Myocyte (in vitro differentiated cells): ENCODE measurements at regions not wholly inside any gene's neighbourhood (a gene's known extent, or its start where the extent isn't known, plus 50 kb on each side); places are given as distances from the start of the nearest gene placed in this dataset.
A peak's percentile ranks its signal among the peaks of the same experiment; 100 is the strongest.

ENCODE experiments used
- DNase-seq: peaks from one replicate; pipeline ENCODE4 v3.0.0-alpha.2; 2012; ENCODE audit warnings: low read depth

- no peak for DNase-seq
Measured at GRCh38 chr12:90404071-90404470, 550.9 kb downstream of the CCER1 start.

DNA sequence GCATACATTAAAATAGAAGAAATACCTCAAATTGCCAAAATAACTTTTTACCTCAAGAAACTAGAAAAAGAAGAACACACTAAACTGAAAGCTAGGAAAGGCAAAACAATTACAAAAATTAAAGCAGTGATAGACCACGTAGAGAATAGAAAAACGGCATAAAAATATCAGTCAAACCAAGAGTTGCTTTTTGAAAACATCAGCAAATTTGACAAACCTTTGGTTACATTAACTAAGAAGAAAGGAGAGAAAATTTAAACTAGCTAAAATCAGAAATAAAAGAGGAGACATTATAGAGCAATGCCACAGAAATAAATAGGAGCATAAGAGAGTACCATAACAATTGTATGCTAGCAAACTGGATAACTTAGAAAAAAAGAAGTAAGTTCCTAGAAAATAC, 553.8 kb downstream of the CCER1 start:
- DNase-seq, result no peak

GRCh38 chr12:90399357-90399756, 555.6 kb downstream of the CCER1 start:
- no peak for DNase-seq

GRCh38 chr12:90398285-90398836, 556.6 kb downstream of the CCER1 start:
- DNase-seq, result no peak

DNA sequence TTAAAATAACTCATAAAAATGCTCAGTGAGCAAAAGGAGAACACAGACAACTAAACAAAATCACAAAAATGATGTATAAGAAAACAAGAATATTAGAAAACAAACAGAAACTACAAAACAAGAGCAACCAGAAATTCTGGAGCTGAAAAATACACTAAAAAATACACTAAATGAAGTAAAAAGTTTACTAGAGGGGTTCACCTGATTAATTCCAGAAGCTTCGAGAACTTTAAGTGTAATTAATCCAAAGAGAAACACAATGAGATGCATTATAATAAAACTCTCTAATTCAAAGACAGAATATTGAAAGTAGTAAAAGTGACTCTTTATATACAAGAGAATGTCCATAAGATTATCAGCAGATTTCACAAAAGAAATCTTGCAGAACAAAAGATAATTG, 558.4 kb downstream of the CCER1 start:
- no peak for DNase-seq

DNA sequence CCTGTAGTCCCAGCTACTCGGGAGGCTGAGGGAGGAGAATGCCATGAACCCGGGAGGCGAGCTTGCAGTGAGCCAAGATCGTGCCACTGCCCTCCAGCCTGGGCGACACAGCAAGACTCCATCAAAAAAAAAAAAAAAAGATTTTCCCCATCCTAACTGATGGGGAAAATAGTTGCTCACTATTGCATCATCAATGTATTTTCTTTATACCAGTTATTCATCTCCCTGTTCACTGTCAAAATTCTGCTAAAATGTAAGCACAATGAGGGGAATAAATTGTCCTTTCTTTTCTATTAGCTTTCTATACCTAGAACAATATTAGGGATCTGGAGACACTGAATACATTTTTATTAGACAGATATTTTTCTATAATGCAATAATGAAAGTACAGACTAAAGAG, 561.3 kb downstream of the CCER1 start:
- DNase-seq, result no peak

- DNase-seq, result no peak
Measured at GRCh38 chr12:90393089-90393488, 561.9 kb downstream of the CCER1 start.

DNA sequence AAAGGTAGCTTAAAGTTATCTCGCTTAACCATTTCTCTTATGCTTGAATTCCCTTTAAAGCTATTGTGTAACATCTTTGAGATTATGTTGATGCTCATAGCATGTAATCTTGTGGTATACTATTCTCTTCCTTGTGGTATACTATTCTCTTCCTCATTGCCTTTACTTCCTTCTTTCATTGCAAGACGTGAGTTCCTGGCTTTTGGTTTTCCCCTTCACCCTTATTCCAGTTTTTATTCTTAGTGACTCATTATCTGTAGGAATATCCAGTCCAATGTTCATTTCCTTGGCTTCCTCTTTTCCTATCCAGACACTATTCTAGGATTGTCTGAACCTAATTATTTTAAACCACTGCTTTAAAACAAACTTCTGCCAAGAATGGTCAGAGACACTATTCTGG, 564.0 kb downstream of the CCER1 start:
- no peak for DNase-seq

- peak; percentile 13 for DNase-seq
Measured at GRCh38 chr12:90368081-90368480, 586.9 kb downstream of the CCER1 start.

DNA sequence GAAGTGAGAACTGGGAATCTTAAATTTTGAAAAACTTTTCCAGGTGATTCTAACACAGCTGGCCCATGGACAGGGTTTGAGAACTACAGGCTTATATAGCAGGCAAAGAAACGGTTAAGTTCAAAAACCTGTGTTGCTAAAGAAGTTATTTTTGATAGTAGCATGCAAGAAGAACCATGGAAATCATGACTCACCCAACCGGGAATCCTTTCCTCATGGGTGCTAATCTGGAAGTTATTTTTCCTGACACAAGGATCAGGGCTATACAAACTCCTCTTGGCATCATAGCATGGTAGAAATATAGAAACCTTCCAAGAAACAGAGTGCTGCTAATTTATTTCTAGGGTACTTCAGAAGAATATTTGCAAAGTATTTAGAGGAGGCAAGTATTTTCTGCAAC, 588.7 kb downstream of the CCER1 start:
- peak; percentile 73 for DNase-seq

GRCh38 chr12:90360300-90360699, 594.7 kb downstream of the CCER1 start:
- DNase-seq, result no peak

DNA sequence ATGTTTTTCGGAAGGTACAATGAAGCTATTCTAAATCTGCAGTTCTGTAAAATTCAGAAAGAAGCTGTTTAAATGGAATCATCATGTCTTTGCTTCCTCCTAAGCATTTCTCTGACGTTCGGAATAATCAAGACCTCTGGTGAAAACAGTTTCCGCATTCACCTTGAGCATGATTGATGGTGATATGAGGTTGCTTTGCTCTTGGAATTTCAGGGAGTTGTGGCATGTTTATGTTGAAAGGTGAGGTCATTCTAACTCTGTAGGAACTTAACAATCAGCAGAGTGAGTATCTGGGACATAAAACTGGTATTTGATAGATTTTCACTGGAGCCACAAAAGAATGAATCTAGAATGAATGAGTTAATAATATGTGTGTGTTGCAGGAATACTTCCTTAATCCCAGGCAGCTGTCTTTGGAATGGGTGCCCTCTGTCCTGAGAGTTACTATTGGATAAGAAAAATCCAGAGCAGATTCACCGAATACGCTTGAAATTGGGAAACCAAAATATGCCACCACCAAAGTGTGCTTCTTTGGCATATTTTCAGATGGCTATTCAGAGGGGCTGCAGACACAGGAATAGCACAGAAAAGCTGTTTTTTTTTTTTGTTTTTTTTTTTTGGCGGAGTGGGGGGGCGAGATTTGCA, 599.1 kb downstream of the CCER1 start:
- DNase-seq, result no peak

DNA sequence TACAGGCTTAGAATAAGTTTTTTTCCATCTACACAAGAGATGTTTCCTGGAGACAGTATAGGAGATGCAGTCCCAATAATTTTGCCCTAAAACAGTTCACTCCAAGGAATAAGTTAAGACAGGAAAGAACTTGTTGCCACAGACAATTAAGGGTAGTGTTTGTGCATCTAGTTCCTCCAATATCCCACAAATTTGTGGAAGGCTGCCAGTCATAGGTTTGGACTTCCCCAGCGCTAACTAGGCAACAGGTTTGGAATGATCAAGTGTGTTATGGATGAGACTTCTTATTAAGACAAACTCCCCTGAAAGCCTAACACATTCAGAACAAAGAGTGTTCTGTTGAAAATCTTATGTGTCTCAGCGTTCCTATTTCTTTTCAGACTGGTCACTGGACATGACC, 611.0 kb downstream of the CCER1 start:
- DNase-seq, result no peak

GRCh38 chr12:90342081-90342480, 612.9 kb downstream of the CCER1 start:
- no peak for DNase-seq

DNA sequence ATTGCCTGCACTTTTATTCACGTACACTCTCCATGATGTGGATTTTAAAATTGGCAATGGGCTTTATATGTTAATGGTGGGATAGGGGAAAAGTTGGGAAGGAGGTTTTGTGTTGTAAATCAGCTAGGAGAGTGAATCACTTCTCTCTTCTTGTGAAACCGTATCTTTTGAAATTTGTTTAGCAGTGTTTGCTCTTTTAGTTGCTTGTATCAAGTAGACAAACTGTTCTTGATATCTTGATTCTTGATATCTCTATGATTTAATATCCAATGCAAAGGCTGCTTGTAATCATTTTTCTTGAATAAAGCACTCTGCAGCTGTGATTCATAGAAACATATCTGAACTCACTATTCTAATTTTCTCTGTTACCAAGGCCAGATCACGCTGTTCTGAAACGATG, 615.1 kb downstream of the CCER1 start:
- no peak for DNase-seq

DNA sequence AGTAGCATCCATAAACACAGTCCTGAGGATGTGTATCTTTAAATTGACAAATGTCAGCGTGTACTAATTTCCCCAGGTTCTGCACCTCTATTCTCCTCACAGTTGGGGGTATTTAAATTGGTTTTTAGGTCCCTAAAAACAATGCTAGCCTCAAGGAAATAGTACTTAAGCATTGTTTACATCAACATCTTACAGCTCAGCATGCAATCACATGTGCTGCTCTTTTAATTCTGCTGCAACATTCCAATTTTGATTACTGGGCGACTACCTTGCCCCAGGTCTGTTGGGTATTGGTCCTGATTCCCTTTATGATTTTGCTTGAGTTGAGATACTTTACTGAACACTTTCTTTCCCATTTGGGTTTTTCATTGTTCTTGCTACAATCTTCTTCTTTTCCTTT, 616.6 kb downstream of the CCER1 start:
- DNase-seq, result no peak

DNA sequence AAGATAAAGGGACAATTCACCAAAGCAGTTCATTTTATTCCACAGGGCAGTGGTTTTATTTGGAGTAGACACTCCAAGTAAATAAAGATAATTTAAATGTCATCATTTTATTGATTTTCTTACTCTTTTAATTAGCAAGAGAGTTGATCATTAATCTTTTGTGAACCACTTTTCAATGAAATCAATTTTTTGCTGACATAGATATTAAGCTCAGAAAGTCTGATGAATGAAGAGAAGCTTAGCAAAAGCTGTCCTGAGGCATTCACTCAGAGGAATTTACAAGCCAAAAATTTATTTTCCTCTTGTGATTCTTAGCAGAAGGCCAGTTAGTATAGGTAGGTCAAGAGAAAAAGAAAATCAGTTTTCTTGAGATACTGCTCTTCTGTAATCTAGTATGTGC, 618.0 kb downstream of the CCER1 start:
- no peak for DNase-seq

DNA sequence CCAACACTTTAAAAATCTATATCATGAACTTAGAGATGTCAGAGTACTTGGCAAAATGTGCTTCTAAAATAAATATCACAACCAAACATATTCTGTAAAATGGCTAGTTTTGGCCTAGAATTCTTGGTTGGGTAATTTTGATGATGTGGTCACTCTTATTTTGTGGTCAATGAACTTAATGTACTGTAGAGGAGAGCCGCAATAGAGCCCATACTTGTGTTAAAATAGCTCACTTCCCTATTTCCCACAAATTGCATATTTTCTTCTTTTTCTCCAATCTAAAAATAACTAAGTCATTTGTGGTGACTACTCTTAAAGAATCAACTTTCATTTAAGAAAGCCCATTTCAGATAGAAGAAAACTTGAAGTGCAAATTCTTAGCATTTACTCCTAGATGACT, 619.4 kb downstream of the CCER1 start:
- DNase-seq, result no peak

GRCh38 chr12:90333939-90334338, 621.0 kb downstream of the CCER1 start:
- peak; percentile 9 for DNase-seq

- no peak for DNase-seq
Measured at GRCh38 chr12:90333424-90333823, 621.6 kb downstream of the CCER1 start.

- DNase-seq, result no peak
Measured at GRCh38 chr12:90331821-90332220, 623.2 kb downstream of the CCER1 start.

DNA sequence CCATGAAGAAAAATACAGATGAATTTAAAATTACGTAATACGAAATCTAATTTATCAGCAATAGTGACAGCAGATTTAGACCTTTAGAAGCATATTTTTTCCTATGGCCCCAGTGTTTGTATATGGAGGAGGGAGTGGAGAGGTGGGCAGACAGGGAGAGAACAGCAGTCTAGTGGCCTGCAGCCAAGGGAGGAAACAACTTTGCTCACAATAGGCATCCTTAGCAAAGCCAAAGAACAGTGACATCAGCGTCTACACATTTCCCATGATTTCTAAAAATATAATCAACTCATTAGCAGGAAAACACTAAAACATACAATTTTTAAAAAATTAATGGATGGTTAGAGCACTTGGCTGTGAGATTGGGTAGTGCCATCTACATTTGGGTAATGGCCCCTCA, 622.6 kb upstream of the ATP2B1 start:
- no peak for DNase-seq
